K562 (cell line): ENCODE measurements at regions not wholly inside any gene's neighbourhood (a gene's known extent, or its start where the extent isn't known, plus 50 kb on each side); places are given as distances from the start of the nearest gene placed in this dataset.

Experiments
- ATAC-seq: fragments of 200-7000 bp; cut with Tn5 transposase; 3 replicates; pipeline ENCODE4 v1.9.1; 2020; ENCODE audit warnings: moderate library complexity
- BruUV-seq: library from RNA; stranded (reverse); fragments of 400-500 nt; replicated peaks from 2 replicates; lab custom pipeline; 2021; lab: Mats Ljungman, UMichigan
- CTCF ChIA-PET: fragments of 300-600 bp; formaldehyde crosslinking; extraction: SDS; loops from one replicate; lab custom pipeline; 2021; ENCODE audit warnings: low intra/inter-chr PET ratio; lab: Yijun Ruan, JAX
- POLR2A ChIA-PET: fragments of 300-600, 350-650 bp; sonication (Branson Sonifier 250); formaldehyde crosslinking; extraction: SDS; loops from one replicate; lab custom pipeline; 2021; ENCODE audit warnings: antibody characterized with exemption, inconsistent platforms; lab: Yijun Ruan, JAX
- DNase-seq, 4 experiments: peaks; one replicate each; pipeline versions ENCODE4 v3.0.0 to v3.0.0-alpha.2; 2011 to 2018; ENCODE audit warnings: low spot score in 3 of 4, mixed read lengths in 3 of 4; ENCODE audit errors: extremely low read depth in 1 of 4
- FAIRE-seq: peaks from 2 replicates; lab custom pipeline; 2011; peaks lifted over from hg19 to GRCh38; lab: Jason Lieb, UNC
- H2AFZ ChIP-seq: 2 replicates; pipeline ENCODE4 v1.6.0; 2011; ENCODE audit warnings: low read depth, low read length, control low read depth, inconsistent platforms
- H3K27ac ChIP-seq: fragments of 200-600 bp; 3 replicates; pipeline ENCODE4 v1.8.0; 2011; ENCODE audit warnings: low read depth, mild to moderate bottlenecking, control low read depth, inconsistent platforms, low read length, moderate library complexity, mixed read lengths; ENCODE audit errors: extremely low read depth
- H3K27me3 ChIP-seq, 2 experiments: fragments of 300-600 bp in 1 of 2; 2 replicates in 1 of 2; 3 replicates in 1 of 2; pipeline versions ENCODE4 v1.6.0 to v1.8.0; 2011; ENCODE audit warnings: inconsistent platforms in 2 of 2, low read length in 2 of 2, mild to moderate bottlenecking in 1 of 2, mixed read lengths in 1 of 2, moderate library complexity in 1 of 2; ENCODE audit not compliant: control insufficient read depth in 2 of 2, insufficient read depth in 2 of 2
- H3K36me3 ChIP-seq: fragments of 300-600 bp; 3 replicates; pipeline ENCODE4 v1.8.0; 2011; ENCODE audit warnings: mild to moderate bottlenecking, low read length, inconsistent platforms; ENCODE audit not compliant: control insufficient read depth, insufficient read depth
- H3K4me1 ChIP-seq, 2 experiments: fragments of 200-600 bp in 1 of 2; replicated peaks in 1 of 2; 2 replicates in 1 of 2; 3 replicates in 1 of 2; pipeline versions ENCODE4 v1.5.1 to v1.8.0; 2011; ENCODE audit warnings: inconsistent platforms in 2 of 2, low read length in 2 of 2, mild to moderate bottlenecking in 1 of 2, mixed read lengths in 1 of 2, moderate library complexity in 1 of 2; ENCODE audit not compliant: control insufficient read depth in 2 of 2, insufficient read depth in 2 of 2
- H3K4me2 ChIP-seq: 2 replicates; pipeline ENCODE4 v1.6.1; 2011; ENCODE audit warnings: low read length, control low read depth, inconsistent platforms, mixed read lengths; ENCODE audit not compliant: insufficient read depth
- H3K4me3 ChIP-seq: fragments of 200-600 bp; sonication (generic), shearing (Covaris generic); 2 replicates; pipeline ENCODE4 v1.5.1; 2016; ENCODE audit warnings: control low read depth, inconsistent platforms
- H3K79me2 ChIP-seq: fragments of 200-600 bp; 3 replicates; pipeline ENCODE4 v1.8.0; 2011; ENCODE audit warnings: low read length, inconsistent platforms; ENCODE audit not compliant: control insufficient read depth, insufficient read depth
- H3K9ac ChIP-seq, 2 experiments: 2 replicates each; pipeline versions ENCODE4 v1.6.0 to v1.6.1; 2011; ENCODE audit warnings: low read depth in 2 of 2, low read length in 2 of 2, control low read depth in 1 of 2, inconsistent platforms in 1 of 2, mild to moderate bottlenecking in 1 of 2, mixed read lengths in 1 of 2; ENCODE audit not compliant: insufficient read depth in 1 of 2
- H3K9me1 ChIP-seq: one replicate; pipeline ENCODE4 v1.6.0; 2011; ENCODE audit warnings: inconsistent platforms, mild to moderate bottlenecking, low read length, moderate library complexity; ENCODE audit not compliant: control insufficient read depth, insufficient read depth
- H3K9me3 ChIP-seq: replicated peaks from 2 replicates; pipeline ENCODE4 v1.5.1; 2011; ENCODE audit warnings: low read depth, low read length, inconsistent platforms; ENCODE audit not compliant: control insufficient read depth, insufficient read depth
- H4K20me1 ChIP-seq: replicated peaks from 2 replicates; pipeline ENCODE4 v1.6.1; 2011; ENCODE audit warnings: low read length, inconsistent platforms, mixed read lengths; ENCODE audit not compliant: control insufficient read depth, insufficient read depth
- CBX3 ChIP-seq, 2 experiments: IDR thresholded peaks; 1 replicate in 1 of 2; 2 replicates in 1 of 2; pipeline ENCODE4 v1.6.1; 2012; ENCODE audit warnings: inconsistent platforms in 2 of 2, low read length in 2 of 2, borderline replicate concordance in 1 of 2, control low read depth in 1 of 2
- EP300 ChIP-seq: IDR thresholded peaks from 2 replicates; pipeline ENCODE4 v1.6.1; 2012; ENCODE audit warnings: low read length, improper control_type of control experiment
- ILF3 ChIP-seq: fragments of 450-650 bp; IDR thresholded peaks from 2 replicates; pipeline ENCODE4 v1.6.1; 2018; ENCODE audit warnings: antibody characterized with exemption, mild to moderate bottlenecking, moderate library complexity, borderline replicate concordance
- JUND ChIP-seq, 2 experiments: IDR thresholded peaks; 2 replicates in 1 of 2; 3 replicates in 1 of 2; pipeline ENCODE4 v1.6.1; 2011; ENCODE audit warnings: borderline replicate concordance in 2 of 2, low read depth in 2 of 2, low read length in 2 of 2, improper control_type of control experiment in 1 of 2, missing biosample characterization in 1 of 2, missing genetic modification characterization in 1 of 2, missing genetic modification reagents in 1 of 2
- MAFF ChIP-seq: IDR thresholded peaks from 2 replicates; pipeline ENCODE4 v1.6.1; 2012; ENCODE audit warnings: low read length, improper control_type of control experiment
- MXI1 ChIP-seq: IDR thresholded peaks from 2 replicates; pipeline ENCODE4 v1.6.1; 2011; ENCODE audit warnings: low read depth, mild to moderate bottlenecking, improper control_type of control experiment, low read length
- MYBL2 ChIP-seq, 2 experiments: fragments of 450-650 bp in 1 of 2; sonication (generic) in 1 of 2; formaldehyde crosslinking in 1 of 2; IDR thresholded peaks; 2 replicates each; pipeline versions ENCODE4 v1.6.1 to v1.8.1; 2017 to 2022; ENCODE audit warnings: borderline replicate concordance in 1 of 2, inconsistent platforms in 1 of 2, low read depth in 1 of 2, mild to moderate bottlenecking in 1 of 2, missing genetic modification reagents in 1 of 2, moderate library complexity in 1 of 2
- RBFOX2 ChIP-seq: fragments of 200-400 bp; formaldehyde crosslinking; IDR thresholded peaks from 2 replicates; pipeline ENCODE4 v1.6.1; 2017; ENCODE audit warnings: low read depth, mild to moderate bottlenecking, low read length, moderate library complexity
- TAF15 ChIP-seq: fragments of 200-400 bp; formaldehyde crosslinking; IDR thresholded peaks from 2 replicates; pipeline ENCODE4 v1.6.1; 2017; ENCODE audit warnings: mild to moderate bottlenecking, low read depth, low read length, moderate library complexity
- ZNF217 ChIP-seq: sonication (generic); formaldehyde crosslinking; IDR thresholded peaks from 2 replicates; pipeline ENCODE4 v1.8.0; 2022; ENCODE audit warnings: mild to moderate bottlenecking, missing genetic modification reagents
- WGBS: fragments of 100-300 bp; shearing (Covaris generic); methylation state at CpG from one replicate; pipeline ENCODE4 v1.1.6; 2016; ENCODE audit warnings: low coverage, mixed read lengths; ENCODE audit not compliant: insufficient coverage; ENCODE audit errors: missing lambda C conversion rate; 5-methylcytosine and 5-hydroxymethylcytosine counted together
- in situ Hi-C: fragments of 300-500 bp; cut with MboI; formaldehyde crosslinking; loops from 4 replicates; pipeline ENCODE4 v1.15.0; 2018; ENCODE audit warnings: inconsistent platforms, mixed read lengths
- intact Hi-C: fragments of 100-400 bp; cut with micrococcal nuclease; formaldehyde crosslinking; loops from 2 replicates; pipeline ENCODE4 v1.14.2; 2022
- TF ChIP-seq, protein P1 (sequence below): fragments of 450-650 bp; IDR thresholded peaks from 2 replicates; pipeline ENCODE4 v1.6.1; 2016; ENCODE audit warnings: antibody characterized with exemption
- TF ChIP-seq, protein P2 (sequence below), 2 experiments: fragments of 450-650 bp in 1 of 2; IDR thresholded peaks; 2 replicates each; pipeline ENCODE4 v1.6.1; 2011 to 2017; ENCODE audit warnings: low read depth in 2 of 2, antibody characterized with exemption in 1 of 2, borderline replicate concordance in 1 of 2, low read length in 1 of 2, mild to moderate bottlenecking in 1 of 2, mixed read lengths in 1 of 2; ENCODE audit not compliant: control insufficient read depth in 1 of 2
- TF ChIP-seq, protein P3 (sequence below), 2 experiments: IDR thresholded peaks in 1 of 2; conservative IDR thresholded peaks in 1 of 2; 2 replicates each; pipeline ENCODE4 v1.6.1; 2016; ENCODE audit warnings: low read depth in 2 of 2, mild to moderate bottlenecking in 1 of 2, missing compliant biosample characterization in 1 of 2, missing genetic modification characterization in 1 of 2, moderate library complexity in 1 of 2

DNA sequence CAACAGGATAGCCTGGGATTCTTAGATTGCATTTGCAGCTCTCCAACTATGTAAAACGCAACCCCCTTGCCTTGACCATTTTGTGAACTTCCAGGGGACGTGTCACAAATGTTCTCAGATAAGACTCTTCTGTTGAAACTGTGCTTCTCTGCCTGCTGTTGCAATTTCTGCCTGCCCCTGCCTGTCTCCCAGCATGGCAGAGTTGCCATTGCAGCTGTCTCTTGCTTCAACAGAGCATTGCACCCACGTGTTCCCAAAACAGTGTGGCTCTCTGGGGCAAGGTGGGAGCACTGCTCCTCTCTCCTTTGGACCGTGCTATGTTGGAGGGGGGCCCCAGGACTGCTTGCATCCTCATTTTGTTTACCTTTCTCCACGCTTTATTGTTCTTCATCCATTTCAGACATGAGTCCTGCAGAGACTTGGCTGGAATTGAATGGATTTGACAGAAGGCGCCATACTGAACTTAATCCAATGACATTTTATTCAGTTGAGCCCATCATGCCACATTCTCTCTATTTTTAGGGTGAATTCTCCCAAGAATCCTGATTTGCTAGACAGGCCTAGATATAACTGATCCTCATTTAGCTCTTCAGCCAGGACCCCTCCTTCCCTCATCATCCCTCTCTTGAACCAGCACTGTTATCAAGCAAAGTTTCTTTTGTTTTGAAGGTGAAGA, 90.7 kb downstream of the MAT2B start:
- CTCF ChIA-PET, result no interaction called here
- TF ChIP-seq ZNF217 (CRISPR knock-in tag) (no peak), MXI1 (no peak), CBX3 (IDR thresholded peaks at IDR 0.05; ENCODE audit: borderline replicate concordance in 1 of 2, low read length in 2 of 2) (no peak), ILF3 (no peak), MAFF (no peak), TAF15 (no peak), JUND (IDR thresholded peaks at IDR 0.05; ENCODE audit: borderline replicate concordance, low read depth, low read length) (no peak), JUND (tag; IDR thresholded peaks at IDR 0.05; ENCODE audit: borderline replicate concordance, low read depth, low read length) (no peak), EP300 (no peak), MYBL2 (IDR thresholded peaks at IDR 0.05; ENCODE audit: low read depth) (no peak), MYBL2 (CRISPR knock-in tag; IDR thresholded peaks at IDR 0.05; ENCODE audit: borderline replicate concordance) (no peak), RBFOX2 (no peak)
- TF ChIP-seq, protein P1, sequence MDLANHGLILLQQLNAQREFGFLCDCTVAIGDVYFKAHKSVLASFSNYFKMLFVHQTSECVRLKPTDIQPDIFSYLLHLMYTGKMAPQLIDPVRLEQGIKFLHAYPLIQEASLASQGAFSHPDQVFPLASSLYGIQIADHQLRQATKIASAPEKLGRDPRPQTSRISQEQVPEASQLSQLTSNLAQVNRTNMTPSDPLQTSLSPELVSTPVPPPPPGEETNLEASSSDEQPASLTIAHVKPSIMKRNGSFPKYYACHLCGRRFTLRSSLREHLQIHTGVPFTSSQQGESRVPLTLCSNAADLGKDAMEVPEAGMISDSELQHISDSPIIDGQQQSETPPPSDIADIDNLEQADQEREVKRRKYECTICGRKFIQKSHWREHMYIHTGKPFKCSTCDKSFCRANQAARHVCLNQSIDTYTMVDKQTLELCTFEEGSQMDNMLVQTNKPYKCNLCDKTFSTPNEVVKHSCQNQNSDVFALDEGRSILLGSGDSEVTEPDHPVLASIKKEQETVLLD, result no peak
- TF ChIP-seq, protein P2, sequence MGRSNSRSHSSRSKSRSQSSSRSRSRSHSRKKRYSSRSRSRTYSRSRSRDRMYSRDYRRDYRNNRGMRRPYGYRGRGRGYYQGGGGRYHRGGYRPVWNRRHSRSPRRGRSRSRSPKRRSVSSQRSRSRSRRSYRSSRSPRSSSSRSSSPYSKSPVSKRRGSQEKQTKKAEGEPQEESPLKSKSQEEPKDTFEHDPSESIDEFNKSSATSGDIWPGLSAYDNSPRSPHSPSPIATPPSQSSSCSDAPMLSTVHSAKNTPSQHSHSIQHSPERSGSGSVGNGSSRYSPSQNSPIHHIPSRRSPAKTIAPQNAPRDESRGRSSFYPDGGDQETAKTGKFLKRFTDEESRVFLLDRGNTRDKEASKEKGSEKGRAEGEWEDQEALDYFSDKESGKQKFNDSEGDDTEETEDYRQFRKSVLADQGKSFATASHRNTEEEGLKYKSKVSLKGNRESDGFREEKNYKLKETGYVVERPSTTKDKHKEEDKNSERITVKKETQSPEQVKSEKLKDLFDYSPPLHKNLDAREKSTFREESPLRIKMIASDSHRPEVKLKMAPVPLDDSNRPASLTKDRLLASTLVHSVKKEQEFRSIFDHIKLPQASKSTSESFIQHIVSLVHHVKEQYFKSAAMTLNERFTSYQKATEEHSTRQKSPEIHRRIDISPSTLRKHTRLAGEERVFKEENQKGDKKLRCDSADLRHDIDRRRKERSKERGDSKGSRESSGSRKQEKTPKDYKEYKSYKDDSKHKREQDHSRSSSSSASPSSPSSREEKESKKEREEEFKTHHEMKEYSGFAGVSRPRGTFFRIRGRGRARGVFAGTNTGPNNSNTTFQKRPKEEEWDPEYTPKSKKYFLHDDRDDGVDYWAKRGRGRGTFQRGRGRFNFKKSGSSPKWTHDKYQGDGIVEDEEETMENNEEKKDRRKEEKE (IDR thresholded peaks at IDR 0.05; ENCODE audit: borderline replicate concordance in 1 of 2, control insufficient read depth in 1 of 2, low read depth in 2 of 2, low read length in 1 of 2), result no peak
- TF ChIP-seq, protein P3, sequence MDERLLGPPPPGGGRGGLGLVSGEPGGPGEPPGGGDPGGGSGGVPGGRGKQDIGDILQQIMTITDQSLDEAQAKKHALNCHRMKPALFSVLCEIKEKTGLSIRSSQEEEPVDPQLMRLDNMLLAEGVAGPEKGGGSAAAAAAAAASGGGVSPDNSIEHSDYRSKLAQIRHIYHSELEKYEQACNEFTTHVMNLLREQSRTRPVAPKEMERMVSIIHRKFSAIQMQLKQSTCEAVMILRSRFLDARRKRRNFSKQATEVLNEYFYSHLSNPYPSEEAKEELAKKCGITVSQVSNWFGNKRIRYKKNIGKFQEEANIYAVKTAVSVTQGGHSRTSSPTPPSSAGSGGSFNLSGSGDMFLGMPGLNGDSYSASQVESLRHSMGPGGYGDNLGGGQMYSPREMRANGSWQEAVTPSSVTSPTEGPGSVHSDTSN (CRISPR knock-in tag; IDR thresholded peaks at IDR 0.05; ENCODE audit: low read depth), result no peak
- TF ChIP-seq, protein P3 (tag; conservative IDR thresholded peaks at IDR 0.05; ENCODE audit: low read depth), result no peak

More for the DNA sequence above, 90.7 kb downstream of the MAT2B start:
- no peaks in the 10 kb centered on the region for H3K4me1 ChIP-seq
- no peaks in the 10 kb centered on the region for H4K20me1 ChIP-seq
- ATAC-seq, result no peak
- no peaks in the 10 kb centered on the region for H3K27me3 ChIP-seq
- intact Hi-C loops (no loop called here), in situ Hi-C loops (no loop called here)
- H3K9me3 ChIP-seq, result no peaks in the 10 kb centered on the region
- H3K9ac ChIP-seq, result no peak overlapping the region
- no peak for FAIRE-seq
- no peak for DNase-seq
- BruUV-seq, result no TSS peak
- H3K36me3 ChIP-seq, result no peaks in the 10 kb centered on the region
- no peaks in the 10 kb centered on the region for H3K9me1 ChIP-seq
- no peak overlapping the region for H3K27ac ChIP-seq
- no peak overlapping the region for H3K4me3 ChIP-seq
- no peak overlapping the region for H2AFZ ChIP-seq
- POLR2A ChIA-PET, result no interaction called here
- no peaks in the 10 kb centered on the region for H3K79me2 ChIP-seq
- no peak overlapping the region for H3K4me2 ChIP-seq
- WGBS, result 2% methylated on average over 6 of the region's 6 CpGs
